Lower leg skin (tissue), 3 donors: ENCODE measurements at regions not wholly inside any gene's neighbourhood (a gene's known extent, or its start where the extent isn't known, plus 50 kb on each side); places are given as distances from the start of the nearest gene placed in this dataset.

Experiments used
- CTCF ChIP-seq, 3 donors: fragments of 450-650 bp; IDR thresholded peaks; one replicate each; pipeline ENCODE4 v1.5.1; 2016; ENCODE audit warnings: antibody characterized with exemption in 3 of 3, mild to moderate bottlenecking in 3 of 3, moderate library complexity in 2 of 3
- POLR2A ChIP-seq, 2 donors: fragments of 450-650 bp; IDR thresholded peaks; one replicate each; pipeline ENCODE4 v1.6.1; 2016 to 2017; ENCODE audit warnings: antibody characterized with exemption in 2 of 2, mild to moderate bottlenecking in 1 of 2, moderate library complexity in 1 of 2

GRCh38 chr3:191123231-191123630 lies 75.8 kb upstream of the OSTN start:
- TF ChIP-seq CTCF (IDR thresholded peaks at IDR 0.05) (no peak), POLR2A (IDR thresholded peaks at IDR 0.05) (no peak)
